ENCODE measurements at regions not wholly inside any gene's neighbourhood (a gene's known extent, or its start where the extent isn't known, plus 50 kb on each side); places are given as distances from the start of the nearest gene placed in this dataset.

DNA sequence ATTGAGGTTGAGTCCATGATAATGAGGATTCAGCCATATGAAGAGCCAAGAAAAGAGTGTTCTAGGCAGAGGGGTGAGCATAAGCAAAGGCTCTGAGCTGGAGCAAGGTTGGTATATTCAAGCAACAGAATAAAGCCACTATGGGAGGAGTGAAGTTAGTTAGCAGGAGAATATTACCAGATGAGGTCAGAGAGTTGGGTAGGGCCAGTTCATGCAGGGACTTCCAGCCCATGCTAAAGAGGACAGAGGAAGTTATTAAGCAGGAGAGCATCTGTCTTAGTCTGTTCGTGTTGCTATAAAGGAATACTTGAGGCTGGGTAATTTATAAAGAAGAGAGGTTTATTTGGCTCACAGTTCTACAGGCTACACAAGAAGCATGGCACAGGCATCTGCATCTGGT, 57.1 kb upstream of the ATG10 start:
- no peak for DNase-seq

GRCh38 chr5:81912933-81913332, 58.9 kb upstream of the ATG10 start:
- no peak for DNase-seq

DNA sequence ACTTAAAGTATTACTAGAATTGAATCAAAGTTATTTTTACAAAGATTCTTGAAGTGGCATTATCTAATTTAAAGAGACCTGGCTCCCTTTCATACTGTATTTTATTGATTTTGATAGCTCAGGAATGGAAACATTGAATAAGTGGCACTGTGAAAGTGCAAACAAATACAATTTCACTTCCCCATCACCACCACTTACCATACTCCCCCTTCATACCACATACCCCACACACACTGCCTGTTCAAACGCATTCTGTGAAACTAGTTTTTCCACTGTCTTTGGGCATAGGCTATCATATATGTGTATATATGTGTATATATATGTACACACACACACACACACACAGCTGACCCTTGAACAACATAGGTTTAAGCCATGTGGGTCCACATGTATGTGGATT, 62.1 kb upstream of the ATG10 start:
- DNase-seq: no peak

- DNase-seq: no peak
Measured at GRCh38 chr5:81908771-81909170, 63.1 kb upstream of the ATG10 start.

- DNase-seq: no peak
Measured at GRCh38 chr5:81908044-81908443, 63.8 kb upstream of the ATG10 start.

DNA sequence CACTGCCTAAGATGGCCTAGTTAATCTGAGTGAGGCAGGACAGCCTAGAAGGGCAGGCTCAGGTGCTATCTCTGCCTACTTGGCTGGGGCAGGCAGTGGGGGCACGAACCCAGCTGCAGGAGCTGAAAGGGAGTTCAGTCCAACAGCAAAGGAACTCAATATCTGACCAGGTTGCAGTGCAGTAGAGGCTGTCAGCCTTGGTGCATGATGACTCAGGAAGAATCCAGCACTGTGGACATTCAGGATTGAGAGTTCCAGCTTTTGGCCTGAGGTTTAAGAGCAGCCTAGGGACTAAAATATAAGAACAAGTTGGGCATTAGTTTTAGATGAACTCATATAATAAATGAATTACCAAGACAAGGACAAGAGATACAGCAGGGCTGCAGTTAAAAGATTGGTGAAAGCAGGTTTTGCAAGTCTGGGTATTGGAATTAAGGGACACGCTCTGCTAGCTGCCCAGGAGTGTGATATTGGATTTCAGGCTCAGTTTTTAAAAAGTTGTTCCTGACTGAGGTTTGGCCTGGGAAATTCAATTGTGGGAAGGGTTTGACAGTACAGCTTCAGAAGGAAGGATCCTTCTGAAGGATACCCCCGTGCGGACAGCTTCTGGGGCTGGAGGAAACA, 64.7 kb upstream of the ATG10 start:
- no peak for DNase-seq

DNA sequence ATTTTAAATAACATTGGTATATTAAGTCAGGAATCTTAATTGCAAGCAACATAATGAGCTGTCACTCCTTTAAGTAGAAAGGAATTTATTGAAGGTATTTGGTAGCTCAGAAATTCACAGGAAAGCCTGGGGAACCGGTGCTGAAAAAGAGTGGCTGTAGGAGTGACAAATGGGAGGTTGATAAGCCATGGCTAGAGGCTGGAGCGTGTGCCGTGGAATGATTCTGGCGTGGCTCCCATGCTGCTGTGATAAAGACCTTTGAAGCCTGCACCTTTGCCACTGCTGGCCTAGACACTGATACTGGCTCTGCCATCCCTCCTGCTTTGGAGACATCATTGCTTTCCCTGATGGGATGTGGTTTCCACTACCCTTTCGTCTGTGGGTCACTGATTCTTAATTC, 65.7 kb upstream of the ATG10 start:
- no peak for DNase-seq

DNA sequence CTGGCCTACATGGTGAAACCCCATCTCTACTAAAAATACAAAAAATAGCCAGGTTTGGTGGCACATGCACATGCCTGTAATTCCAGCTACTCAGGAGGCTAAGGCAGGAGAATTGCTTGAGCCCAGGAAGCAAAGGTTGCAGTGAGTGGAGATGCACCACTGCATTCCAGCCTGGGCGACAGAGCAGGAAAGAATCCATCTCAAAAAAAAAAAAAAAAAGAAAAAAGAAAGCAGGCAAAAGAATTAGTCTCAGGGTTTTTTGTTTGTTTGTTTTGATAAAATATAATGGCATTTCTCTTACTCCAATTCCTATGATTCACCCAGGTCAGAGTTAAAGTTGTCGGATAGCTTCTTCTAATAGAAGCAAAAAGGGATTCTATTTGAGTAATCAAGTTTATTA, 67.0 kb upstream of the ATG10 start:
- no peak for DNase-seq

- no peak for DNase-seq
Measured at GRCh38 chr5:81904166-81904565, 67.7 kb upstream of the ATG10 start.

- no peak for DNase-seq
Measured at GRCh38 chr5:81901586-81901985, 70.2 kb upstream of the ATG10 start.

DNA sequence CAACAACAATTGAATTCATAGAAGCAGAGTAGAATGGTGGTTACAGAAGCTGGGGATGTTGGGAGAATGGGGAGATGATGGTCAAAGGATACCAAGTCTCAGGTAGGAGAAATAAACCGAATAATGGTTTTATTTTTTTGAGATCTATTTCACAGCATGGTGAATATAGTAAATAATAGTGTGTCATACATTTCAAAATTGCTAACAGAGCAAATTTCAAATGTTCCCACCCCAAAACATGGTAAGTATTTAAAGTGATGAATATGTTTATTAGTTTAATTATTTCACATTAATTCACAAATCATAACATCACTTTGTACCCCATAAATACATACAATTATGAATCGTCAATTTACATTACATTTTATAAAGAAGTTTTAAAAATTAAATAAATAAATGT, 72.7 kb upstream of the ATG10 start:
- no peak for DNase-seq

DNA sequence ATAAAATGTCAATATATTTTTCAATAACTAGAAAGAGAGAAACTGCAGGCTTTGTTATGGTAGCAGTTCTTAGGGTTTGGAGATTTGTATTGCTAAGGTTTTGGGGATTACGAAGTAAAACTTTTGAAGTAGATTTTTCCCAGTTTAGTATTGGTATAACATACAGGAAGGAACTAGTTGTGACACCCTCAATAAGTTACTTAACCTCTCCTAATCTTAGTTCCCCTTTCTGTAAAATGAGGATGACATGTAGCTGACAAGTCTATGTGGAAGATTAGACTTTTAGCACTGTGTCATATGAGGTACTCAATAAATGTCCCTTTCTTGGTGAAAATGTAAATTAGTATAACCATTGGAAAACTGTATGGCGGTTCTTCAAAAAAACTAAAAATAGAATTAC, 73.4 kb upstream of the ATG10 start:
- no peak for DNase-seq

DNA sequence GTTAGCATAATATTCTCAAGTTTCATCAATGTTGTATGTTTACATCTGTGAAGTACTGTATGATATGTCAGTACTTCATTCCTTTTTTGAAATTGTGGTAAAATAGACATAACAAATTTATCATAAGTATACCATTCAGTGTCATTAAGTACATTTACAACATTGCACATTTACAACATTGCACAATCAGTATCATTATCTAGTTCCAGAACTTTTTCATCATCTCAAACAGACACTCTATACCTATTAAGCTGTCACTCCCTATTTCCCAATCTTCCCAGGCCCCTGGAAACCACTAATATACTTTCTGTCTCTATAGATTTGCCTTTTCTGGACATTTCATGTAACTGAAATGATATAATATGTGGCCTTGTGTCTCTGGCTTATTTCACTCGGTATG, 75.1 kb upstream of the ATG10 start:
- no peak for DNase-seq

- no peak for DNase-seq
Measured at GRCh38 chr5:81895307-81895706, 76.5 kb upstream of the ATG10 start.

- no peak for DNase-seq
Measured at GRCh38 chr5:81893961-81894360, 77.9 kb upstream of the ATG10 start.

- no peak for DNase-seq
Measured at GRCh38 chr5:81884871-81885270, 87.0 kb upstream of the ATG10 start.

DNA sequence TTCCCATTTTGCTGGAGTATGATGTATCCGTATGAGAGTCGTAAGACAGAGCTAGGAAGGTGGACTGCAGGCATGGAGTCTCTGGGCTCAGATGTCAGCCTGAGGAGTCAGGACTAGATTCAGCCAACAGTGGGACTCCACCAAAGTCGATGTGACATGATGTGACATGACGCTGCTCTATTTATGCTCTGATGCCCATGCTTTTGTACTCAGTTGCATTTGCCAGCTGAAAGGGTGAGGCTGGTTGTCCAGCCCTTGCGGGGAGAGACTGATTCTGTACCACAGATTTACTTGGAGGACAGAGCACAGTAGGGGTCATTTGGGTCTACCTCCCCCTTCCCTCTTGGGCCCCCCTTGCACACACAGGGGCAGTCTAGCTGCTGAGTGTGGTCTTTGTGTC, 88.5 kb upstream of the ATG10 start:
- no peak for DNase-seq

GRCh38 chr5:81881595-81881994, 90.2 kb upstream of the ATG10 start:
- no peak for DNase-seq

DNA sequence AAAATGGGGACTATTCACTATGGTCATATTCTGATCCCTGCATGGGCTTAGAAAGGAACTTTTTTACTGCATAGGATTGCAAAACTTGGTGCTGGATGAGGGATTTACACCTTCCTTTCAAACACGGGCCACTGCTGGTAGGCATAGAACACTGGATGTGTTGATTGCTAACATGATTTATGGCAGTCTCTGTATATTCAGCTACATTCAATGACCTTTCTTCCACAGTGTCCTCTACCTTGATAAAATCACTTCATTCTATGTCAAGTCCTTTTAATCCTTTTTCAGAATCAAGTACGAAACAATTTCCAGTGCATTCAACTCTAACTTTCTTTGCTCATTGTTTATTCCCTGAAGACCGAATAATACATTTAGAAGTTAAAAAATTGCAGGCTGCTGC, 91.9 kb upstream of the ATG10 start:
- no peak for DNase-seq

DNA sequence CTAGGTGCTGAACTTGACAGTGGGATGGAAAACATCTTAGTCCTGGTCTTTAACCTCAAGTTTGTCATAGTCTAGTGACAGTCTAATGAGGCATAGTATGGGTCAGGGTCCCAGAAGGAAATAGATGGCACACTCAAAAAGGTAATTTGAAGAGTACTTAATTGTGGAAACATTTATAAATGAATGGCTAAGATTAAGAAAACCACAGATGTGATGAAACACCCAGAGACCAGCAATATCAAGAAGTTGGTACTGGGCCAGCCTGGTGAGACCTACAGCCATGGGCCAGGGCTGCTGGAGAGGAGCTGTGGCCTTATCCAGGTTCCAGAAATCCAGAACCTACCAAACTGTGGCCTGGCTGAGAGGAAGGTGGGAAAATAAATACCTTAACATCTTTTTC, 93.5 kb upstream of the ATG10 start:
- DNase-seq: no peak

DNA sequence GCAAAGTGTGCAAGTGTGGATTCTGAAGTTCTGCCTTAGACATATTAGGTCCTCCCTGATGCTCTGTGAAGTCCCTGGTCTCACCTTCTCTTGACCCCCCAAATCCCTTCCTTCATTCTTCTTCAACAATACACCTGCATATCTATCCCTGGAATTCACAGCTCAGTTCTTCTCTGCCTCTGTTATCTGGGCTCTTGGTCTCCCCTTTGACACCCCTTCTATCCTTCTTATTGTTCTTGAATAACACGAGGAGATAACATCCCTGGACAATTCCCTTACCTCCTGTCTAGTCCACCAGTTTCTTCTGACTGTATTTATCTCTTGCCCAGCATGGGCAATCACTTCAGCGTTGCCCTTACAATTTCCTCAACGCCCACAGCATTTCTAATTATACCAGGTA, 104.8 kb upstream of the ATG10 start:
- DNase-seq: no peak

- no peak for DNase-seq
Measured at GRCh38 chr5:81860778-81861177, 109.9 kb upstream of the SSBP2 start.

DNA sequence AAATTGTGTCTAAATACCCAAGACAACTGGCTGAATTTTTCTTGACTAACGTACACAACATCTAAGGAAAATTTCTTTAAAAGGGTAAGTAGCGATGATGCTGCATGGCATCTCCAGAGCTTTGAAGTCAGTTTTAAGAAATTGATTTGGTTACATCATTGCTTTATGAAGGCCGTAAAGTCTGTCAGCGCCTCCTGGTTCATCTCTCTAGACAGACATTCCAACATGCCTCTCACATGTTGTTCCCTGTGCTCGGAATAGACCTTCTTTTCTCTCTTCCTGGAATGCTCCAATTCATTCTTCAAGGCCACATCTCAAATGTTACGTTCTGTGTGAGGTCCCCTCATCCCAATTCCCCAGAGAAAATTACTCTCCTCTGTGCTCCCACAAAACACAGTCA, 108.7 kb upstream of the SSBP2 start:
- no peak for DNase-seq

DNA sequence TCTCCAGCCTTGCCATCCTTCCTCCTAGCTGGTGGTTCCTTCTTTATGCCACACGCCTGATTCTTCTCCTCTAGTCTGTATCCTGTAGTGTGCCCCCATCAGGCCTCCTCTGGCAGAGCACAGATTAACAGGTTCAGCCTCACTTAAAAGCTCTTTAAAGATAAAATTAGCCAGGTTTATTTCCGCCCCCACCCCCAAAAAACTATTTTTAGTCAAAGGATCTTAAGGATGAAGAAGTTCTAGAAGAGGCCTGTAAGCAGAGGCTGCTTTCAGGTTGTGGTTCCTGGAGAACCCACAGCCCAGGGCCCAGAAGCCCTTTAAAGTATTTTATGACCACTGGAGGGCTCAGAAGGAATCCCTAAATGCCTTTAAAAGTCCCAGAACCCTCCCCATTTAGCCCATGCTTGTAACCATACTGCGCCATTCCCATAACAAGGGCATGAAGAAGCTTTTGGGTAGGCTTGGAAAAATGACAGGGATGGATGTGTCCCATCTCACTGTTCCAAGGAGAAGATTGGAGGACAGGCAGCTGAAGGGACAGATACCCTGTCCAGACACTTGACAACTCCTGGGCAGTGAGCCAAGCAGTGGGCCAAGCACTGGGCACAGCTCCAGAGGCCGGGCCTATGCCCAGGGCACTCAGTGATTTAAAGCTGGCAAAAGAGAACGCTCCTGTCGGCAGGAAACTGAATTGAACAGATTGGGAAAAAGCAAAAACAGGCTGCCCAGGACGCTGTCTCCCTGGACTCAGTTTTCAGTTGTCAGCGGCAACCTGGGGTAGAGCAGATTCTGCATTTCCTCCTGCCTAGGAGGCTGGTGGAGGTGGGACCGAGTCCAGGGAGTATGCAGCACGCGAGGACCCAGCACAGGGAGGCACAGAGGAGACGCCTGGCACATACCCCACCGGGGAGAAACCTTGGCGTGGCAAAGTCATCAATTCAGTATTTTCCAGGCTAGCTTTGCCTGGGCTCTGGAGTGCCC, 106.3 kb upstream of the SSBP2 start:
- no peak for DNase-seq

DNA sequence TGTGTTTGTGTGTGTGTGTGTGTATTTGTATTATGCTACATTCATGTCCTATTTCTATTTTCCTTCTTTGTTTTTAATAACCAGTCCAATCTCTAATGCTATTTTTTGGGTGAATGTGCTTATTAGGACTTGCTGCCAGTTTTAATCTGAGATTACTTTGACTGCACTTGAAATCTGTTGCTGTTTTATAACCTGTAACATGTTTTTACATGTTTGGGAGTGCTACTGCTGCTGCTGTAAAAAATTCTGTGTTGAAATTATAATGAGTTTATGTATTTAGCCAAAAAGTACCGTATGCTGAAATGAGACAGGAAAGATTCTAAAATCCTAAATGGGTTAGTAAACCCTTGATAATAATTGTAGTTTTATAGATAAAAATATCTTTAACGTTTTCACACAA, 104.7 kb upstream of the SSBP2 start:
- no peak for DNase-seq
